ENCODE measurements at regions not wholly inside any gene's neighbourhood (a gene's known extent, or its start where the extent isn't known, plus 50 kb on each side); places are given as distances from the start of the nearest gene placed in this dataset.
"Not testable (repeated sequence)": the region's sequence is repeated elsewhere in the genome, so short reads cannot be mapped to it uniquely, and the experiment has no call there.

- Histone ChIP-seq H3K36me3 (ENCODE audit: insufficient read depth, low read length) (no peaks in the 10 kb centered on the region), H3K27ac (ENCODE audit: low read depth, low read length, poor library complexity, severe bottlenecking) (no peak overlapping the region), H4K20me1 (ENCODE audit: insufficient read depth, low read length) (no peaks in the 10 kb centered on the region), H3K9me3 (ENCODE audit: low read length) (no peaks in the 10 kb centered on the region), H3K4me1 (ENCODE audit: insufficient read depth, low read length, poor library complexity, severe bottlenecking) (no peaks in the 10 kb centered on the region), H3K4me2 (ENCODE audit: low read length) (no peak overlapping the region), H3K79me2 (ENCODE audit: insufficient read depth, low read depth, low read length) (no peaks in the 10 kb centered on the region), H3K4me3 (ENCODE audit: low read depth, low read length, poor library complexity, severe bottlenecking) (no peak overlapping the region), H3K9me2 (ENCODE audit: insufficient read depth, low read length) (no peaks in the 10 kb centered on the region), H2AFZ (ENCODE audit: low read length) (no peak overlapping the region)
- no peak for TF ChIP-seq CTCF (conservative IDR thresholded peaks at IDR 0.05; ENCODE audit: low read length)
- no peak for TF ChIP-seq EZH2phosphoT487 (IDR thresholded peaks at IDR 0.05; ENCODE audit: borderline replicate concordance, low read depth, low read length)
- ChIA-PET POLR2A (no interaction called here), CTCF (ENCODE audit: unreplicated experiment) (no interaction called here)
- intact Hi-C loops (cut with micrococcal nuclease; ENCODE audit: unreplicated experiment) = no loop called here
- no peak for DNase-seq (ENCODE audit: low spot score)
- no TSS peak for BruUV-seq (replicated peaks)
These were observed 682.7 kb upstream of the IGFBP3 start for GRCh38 chr7:46603780-46604179.

- CTCF ChIA-PET (ENCODE audit: unreplicated experiment) = no interaction called here
- H3K4me2 ChIP-seq (ENCODE audit: low read length) = no peak overlapping the region
- H3K36me3 ChIP-seq (ENCODE audit: insufficient read depth, low read length) = no peaks in the 10 kb centered on the region
- TF ChIP-seq CTCF (conservative IDR thresholded peaks at IDR 0.05; ENCODE audit: low read length) = no peak
- no peak for TF ChIP-seq EZH2phosphoT487 (IDR thresholded peaks at IDR 0.05; ENCODE audit: borderline replicate concordance, low read depth, low read length)
- H3K79me2 ChIP-seq (ENCODE audit: insufficient read depth, low read depth, low read length) = no peaks in the 10 kb centered on the region
- H3K9me3 ChIP-seq (ENCODE audit: low read length) = no peaks in the 10 kb centered on the region
- no peaks in the 10 kb centered on the region for H3K9me2 ChIP-seq (ENCODE audit: insufficient read depth, low read length)
- no peaks in the 10 kb centered on the region for H3K4me1 ChIP-seq (ENCODE audit: insufficient read depth, low read length, poor library complexity, severe bottlenecking)
- no peak for DNase-seq (ENCODE audit: low spot score)
- BruUV-seq (replicated peaks) = no TSS peak
- H3K4me3 ChIP-seq (ENCODE audit: low read depth, low read length, poor library complexity, severe bottlenecking) = no peak overlapping the region
- POLR2A ChIA-PET = no interaction called here
- no peak overlapping the region for H2AFZ ChIP-seq (ENCODE audit: low read length)
- H4K20me1 ChIP-seq (ENCODE audit: insufficient read depth, low read length) = no peaks in the 10 kb centered on the region
- intact Hi-C loops (cut with micrococcal nuclease; ENCODE audit: unreplicated experiment) = no loop called here
- no peak overlapping the region for H3K27ac ChIP-seq (ENCODE audit: low read depth, low read length, poor library complexity, severe bottlenecking)
These were observed 682.3 kb upstream of the IGFBP3 start for GRCh38 chr7:46603296-46603752.

DNA sequence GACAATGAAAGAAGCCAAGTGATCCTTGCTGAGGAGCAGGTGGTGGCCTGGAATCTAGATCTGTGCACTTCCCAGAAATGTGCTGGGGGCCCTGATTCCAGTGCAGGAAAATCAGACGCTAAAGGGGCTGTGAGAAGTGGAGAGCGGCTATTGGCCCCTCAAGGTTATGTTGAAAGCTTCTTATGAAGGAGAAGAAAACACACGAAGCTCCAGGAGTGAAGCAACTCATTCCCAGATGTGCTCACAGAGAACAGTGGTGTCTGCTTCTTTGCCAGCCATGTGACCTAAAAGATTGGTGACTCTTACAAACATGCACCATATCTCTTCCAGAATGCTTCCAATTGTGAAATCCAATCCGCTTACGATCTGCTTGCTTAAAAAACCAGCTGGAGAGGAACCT lies 679.3 kb upstream of the IGFBP3 start:
- Histone ChIP-seq H4K20me1 (ENCODE audit: insufficient read depth, low read length) (no peaks in the 10 kb centered on the region), H3K4me2 (ENCODE audit: low read length) (no peak overlapping the region), H3K9me3 (ENCODE audit: low read length) (no peaks in the 10 kb centered on the region), H2AFZ (ENCODE audit: low read length) (no peak overlapping the region), H3K4me3 (ENCODE audit: low read depth, low read length, poor library complexity, severe bottlenecking) (no peak overlapping the region), H3K36me3 (ENCODE audit: insufficient read depth, low read length) (no peaks in the 10 kb centered on the region), H3K27ac (ENCODE audit: low read depth, low read length, poor library complexity, severe bottlenecking) (no peak overlapping the region), H3K9me2 (ENCODE audit: insufficient read depth, low read length) (no peaks in the 10 kb centered on the region), H3K79me2 (ENCODE audit: insufficient read depth, low read depth, low read length) (no peaks in the 10 kb centered on the region), H3K4me1 (ENCODE audit: insufficient read depth, low read length, poor library complexity, severe bottlenecking) (no peaks in the 10 kb centered on the region)
- TF ChIP-seq CTCF (conservative IDR thresholded peaks at IDR 0.05; ENCODE audit: low read length) = no peak
- TF ChIP-seq EZH2phosphoT487 (IDR thresholded peaks at IDR 0.05; ENCODE audit: borderline replicate concordance, low read depth, low read length) = no peak
- POLR2A ChIA-PET = no interaction called here
- DNase-seq (ENCODE audit: low spot score) = no peak
- CTCF ChIA-PET (ENCODE audit: unreplicated experiment) = no interaction called here
- no TSS peak for BruUV-seq (replicated peaks)
- intact Hi-C loops (cut with micrococcal nuclease; ENCODE audit: unreplicated experiment) = no loop called here

DNA sequence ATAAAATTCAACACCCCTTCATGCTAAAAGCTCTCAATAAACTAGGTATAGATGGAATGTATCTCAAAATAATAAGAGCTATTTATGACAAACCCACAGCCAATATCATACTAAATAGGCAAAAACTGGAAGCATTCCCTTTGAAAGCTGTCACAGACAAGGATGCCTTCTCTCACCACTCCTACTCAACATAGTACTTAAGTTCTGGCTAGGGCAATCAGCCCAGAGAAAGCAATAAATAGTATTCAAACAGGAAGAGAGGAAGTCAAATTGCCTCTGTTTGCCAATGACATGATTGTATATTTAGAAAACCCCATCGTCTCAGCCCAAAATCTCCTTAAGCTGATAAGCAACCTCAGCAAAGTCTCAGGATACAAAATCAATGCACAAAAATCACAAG lies 673.8 kb upstream of the IGFBP3 start:
- not testable (repeated sequence) for H4K20me1 ChIP-seq (ENCODE audit: insufficient read depth, low read length)

More for the DNA sequence above, 673.8 kb upstream of the IGFBP3 start:
- H3K4me3 ChIP-seq (ENCODE audit: low read depth, low read length, poor library complexity, severe bottlenecking); H3K27ac ChIP-seq (ENCODE audit: low read depth, low read length, poor library complexity, severe bottlenecking); CTCF ChIA-PET (ENCODE audit: unreplicated experiment); H3K9me2 ChIP-seq (ENCODE audit: insufficient read depth, low read length); H3K9me3 ChIP-seq (ENCODE audit: low read length); H3K36me3 ChIP-seq (ENCODE audit: insufficient read depth, low read length); H3K4me2 ChIP-seq (ENCODE audit: low read length); DNase-seq (ENCODE audit: low spot score); H3K4me1 ChIP-seq (ENCODE audit: insufficient read depth, low read length, poor library complexity, severe bottlenecking); POLR2A ChIA-PET; H3K79me2 ChIP-seq (ENCODE audit: insufficient read depth, low read depth, low read length); intact Hi-C loops (cut with micrococcal nuclease; ENCODE audit: unreplicated experiment); BruUV-seq (replicated peaks); H2AFZ ChIP-seq (ENCODE audit: low read length): not testable (repeated sequence)
